VCaP (cell line): ENCODE measurements at regions not wholly inside any gene's neighbourhood (a gene's known extent, or its start where the extent isn't known, plus 50 kb on each side); places are given as distances from the start of the nearest gene placed in this dataset.

Experiments
- H3K27ac ChIP-seq: fragments of 450-650 bp; 2 replicates; pipeline ENCODE4 v1.5.1; 2017
- TF ChIP-seq, protein P1 (sequence below): fragments of 450-650 bp; conservative IDR thresholded peaks from 2 replicates; pipeline ENCODE4 v1.5.1; 2017; ENCODE audit warnings: mild to moderate bottlenecking, moderate library complexity

DNA sequence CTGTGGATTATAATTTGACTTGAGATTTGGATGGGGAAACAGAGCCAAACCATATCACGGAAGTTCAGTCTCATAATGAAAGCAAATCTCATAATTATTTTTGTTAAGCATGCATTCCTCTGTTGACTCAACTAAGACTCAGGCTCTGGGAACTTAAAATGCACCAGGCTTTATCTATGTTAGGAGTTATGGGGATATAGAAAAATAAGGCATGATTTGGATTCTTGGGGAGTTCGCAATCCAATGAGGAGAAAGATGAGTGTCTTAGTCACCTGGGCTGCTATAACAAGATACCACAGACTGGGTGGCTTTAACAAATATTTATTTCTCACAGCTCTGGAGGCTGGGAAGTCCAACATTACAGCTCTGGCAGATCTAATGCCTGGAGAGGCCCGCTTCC, 89.4 kb upstream of the TJP1 start:
- TF ChIP-seq, protein P1, sequence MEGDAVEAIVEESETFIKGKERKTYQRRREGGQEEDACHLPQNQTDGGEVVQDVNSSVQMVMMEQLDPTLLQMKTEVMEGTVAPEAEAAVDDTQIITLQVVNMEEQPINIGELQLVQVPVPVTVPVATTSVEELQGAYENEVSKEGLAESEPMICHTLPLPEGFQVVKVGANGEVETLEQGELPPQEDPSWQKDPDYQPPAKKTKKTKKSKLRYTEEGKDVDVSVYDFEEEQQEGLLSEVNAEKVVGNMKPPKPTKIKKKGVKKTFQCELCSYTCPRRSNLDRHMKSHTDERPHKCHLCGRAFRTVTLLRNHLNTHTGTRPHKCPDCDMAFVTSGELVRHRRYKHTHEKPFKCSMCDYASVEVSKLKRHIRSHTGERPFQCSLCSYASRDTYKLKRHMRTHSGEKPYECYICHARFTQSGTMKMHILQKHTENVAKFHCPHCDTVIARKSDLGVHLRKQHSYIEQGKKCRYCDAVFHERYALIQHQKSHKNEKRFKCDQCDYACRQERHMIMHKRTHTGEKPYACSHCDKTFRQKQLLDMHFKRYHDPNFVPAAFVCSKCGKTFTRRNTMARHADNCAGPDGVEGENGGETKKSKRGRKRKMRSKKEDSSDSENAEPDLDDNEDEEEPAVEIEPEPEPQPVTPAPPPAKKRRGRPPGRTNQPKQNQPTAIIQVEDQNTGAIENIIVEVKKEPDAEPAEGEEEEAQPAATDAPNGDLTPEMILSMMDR: no peak

DNA sequence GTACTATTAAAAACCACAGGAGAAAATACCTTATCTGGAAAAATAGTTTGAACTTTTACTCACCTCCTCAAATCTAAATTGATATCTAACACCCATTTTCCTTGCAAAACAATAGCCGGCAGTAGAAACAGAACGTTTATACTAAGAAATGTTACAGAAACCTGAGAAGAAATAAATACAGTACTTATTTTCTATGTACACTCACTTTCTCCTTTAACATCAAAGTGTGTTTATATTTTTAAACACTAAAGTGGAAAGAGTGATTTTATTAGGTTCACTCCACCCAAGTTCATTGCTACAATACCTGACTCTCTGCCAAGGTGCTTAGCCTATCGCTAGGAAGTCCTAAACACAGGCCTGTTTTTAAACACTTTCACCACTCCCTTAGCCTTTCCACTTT, 87.8 kb upstream of the TJP1 start:
- peak overlapping the region; percentile 27 for H3K27ac ChIP-seq
- TF ChIP-seq, protein P1: no peak

More for the DNA sequence above, 89.4 kb upstream of the TJP1 start:
- no peak overlapping the region for H3K27ac ChIP-seq

DNA sequence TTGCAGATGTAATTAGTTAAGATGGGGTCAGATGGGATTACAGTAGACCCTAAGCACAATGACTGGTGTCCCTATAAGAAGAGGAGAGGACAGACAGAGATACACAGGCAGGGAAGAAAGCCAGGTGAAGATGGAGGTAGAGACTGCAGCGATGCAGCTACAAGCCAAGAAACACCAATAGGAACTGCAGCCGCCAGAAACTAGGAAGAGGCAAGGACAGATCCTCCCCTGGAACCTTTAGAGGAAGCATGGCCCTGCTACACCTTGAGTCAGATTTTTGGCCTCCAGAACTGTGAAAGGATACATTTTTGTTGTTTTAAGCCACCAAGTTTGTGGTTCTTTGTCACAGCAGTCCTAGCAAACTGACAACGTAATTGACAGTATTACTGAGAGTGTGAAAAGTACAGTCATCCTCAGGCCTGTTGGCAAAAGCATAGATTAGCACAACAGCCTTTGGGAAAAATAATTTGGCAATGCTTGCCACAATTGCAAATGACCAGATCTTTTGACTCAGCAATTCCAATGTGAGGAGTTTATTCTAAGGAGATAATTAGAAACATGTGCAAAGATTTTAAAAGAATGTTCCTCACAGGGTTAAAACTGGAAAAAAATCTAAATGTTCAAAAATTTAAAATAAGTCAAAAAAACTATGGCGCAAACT, 82.6 kb upstream of the TJP1 start:
- TF ChIP-seq, protein P1: no peak
- no peak overlapping the region for H3K27ac ChIP-seq

DNA sequence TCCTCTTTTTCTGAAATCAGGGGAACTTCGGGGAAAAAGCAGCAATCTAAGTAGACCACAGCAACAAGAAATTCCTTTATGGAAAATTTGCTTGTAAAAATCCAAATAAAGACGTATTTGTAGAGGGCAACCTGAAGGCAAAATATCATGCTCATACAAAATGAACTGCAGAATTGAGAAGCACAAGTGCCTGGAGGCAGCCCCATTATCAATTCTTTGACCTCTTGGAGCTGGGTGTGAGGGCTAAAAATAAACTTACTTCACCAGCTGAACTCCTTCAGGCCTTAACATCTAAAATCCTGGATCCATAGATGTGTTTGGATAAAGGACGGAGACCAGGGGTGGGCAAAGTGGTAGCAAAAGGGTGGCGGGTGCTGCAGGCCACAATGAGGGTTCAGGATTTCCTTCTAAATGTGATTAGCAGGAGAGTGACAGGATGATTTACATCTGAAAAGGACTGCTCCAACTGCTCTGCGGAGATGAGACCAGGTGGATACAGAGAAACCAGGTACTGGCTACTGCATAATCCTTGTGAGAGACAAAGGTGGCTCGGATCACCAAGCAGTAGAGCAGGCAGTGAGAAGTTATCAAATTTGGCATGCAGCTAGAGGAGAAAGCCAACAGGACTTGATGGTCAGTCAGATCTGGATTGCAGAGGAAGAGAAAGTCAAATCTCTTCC, 81.7 kb upstream of the TJP1 start:
- H3K27ac ChIP-seq: no peak overlapping the region
- TF ChIP-seq, protein P1: no peak

DNA sequence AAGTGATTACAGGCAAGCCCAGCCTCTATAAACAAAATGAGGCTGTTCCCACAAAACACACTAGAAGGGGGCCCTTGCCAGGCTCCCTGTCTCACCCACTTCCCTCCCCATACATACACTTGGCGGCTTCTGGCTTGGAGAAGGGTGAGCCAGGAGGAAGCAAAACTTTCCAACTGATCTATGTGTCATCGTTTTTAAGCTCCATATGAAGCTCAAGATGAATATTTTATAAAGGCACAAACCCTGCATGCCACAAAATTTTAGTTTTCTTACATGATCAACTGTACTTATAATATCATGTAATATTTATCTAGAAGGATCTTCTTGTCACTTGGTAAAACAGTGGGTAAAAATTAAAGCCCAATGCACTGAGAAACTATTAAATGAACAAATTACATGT, 80.8 kb upstream of the TJP1 start:
- no peak overlapping the region for H3K27ac ChIP-seq
- TF ChIP-seq, protein P1: no peak

DNA sequence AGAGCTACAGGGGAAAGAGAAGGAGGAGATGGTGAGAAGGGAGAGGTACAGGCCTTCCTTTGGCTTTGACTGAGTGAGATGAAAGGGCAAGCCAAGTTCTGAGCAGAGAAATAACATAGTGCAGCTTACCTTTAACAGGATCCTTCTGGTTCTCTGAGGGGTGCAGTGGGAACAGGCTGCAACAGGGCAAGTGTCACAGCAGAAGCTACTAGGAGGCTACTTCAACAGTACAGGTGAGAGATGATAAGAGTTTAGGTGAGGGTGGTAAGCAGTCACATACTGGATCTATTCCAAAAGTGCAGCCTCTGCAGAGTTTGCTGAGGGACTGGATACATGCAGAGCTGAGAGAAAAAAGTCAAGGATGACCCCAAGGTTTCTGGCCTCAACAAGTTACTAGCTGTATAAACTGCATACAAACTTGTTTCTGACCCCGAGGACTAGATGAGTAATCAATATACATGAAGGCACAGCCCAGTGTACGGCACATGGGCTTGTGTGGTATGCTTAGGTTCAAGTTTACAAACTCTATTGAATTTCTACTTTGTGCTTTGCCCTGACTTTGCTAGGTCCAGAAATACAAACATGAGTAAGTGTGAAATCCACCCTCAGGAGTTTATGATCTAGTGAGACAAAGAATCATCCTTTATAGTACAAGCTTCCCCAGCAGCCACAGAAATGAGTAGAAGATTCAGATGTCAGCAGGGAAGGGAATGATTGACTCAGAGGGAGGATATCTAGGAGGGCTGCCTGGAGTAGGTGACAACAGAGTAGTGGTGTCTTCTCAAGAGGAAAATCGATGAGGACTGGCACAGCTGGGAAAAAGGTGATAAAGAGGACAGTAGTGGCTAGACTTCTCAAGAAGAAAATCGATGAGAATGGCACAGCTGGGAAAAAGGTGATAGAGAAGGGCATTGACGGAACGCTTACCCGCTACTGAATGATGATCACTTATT, 78.2 kb upstream of the TJP1 start:
- TF ChIP-seq, protein P1: no peak
- no peak overlapping the region for H3K27ac ChIP-seq

DNA sequence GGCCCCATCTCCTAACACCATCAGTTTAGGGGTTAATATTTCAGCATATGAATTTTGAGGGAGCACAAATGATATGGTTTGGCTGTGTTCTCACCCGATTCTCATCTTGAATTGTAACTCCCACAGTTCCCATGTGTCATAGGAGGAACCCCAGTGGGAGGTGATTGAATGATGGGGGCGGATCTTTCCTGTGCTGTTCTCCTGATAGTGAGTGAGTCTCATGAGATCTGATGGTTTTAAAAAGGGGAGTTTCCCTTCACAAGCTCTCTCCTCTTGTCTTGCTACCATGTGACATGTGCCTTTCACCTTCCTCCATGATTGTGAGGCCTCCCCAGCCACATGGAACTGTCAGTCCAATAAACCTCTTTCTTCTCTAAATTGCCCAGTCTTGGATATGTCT, 73.8 kb upstream of the TJP1 start:
- no peak overlapping the region for H3K27ac ChIP-seq
- TF ChIP-seq, protein P1: no peak
